MCF 10A (cell line): ENCODE measurements at regions not wholly inside any gene's neighbourhood (a gene's known extent, or its start where the extent isn't known, plus 50 kb on each side); places are given as distances from the start of the nearest gene placed in this dataset.
"Not testable (repeated sequence)": the region's sequence is repeated elsewhere in the genome, so short reads cannot be mapped to it uniquely, and the experiment has no call there.

Experiments
- BruUV-seq: library from RNA; stranded (reverse); fragments of 400-500 nt; replicated peaks from 2 replicates; lab custom pipeline; 2021; lab: Mats Ljungman, UMichigan
- CTCF ChIA-PET: fragments of 300-600 bp; sonication (Branson Sonifier 250); formaldehyde crosslinking; extraction: SDS; loops from one replicate; lab custom pipeline; 2021; ENCODE audit warnings: antibody characterized with exemption, inconsistent platforms; lab: Yijun Ruan, JAX
- POLR2A ChIA-PET: fragments of 300-600, 350-650 bp; sonication (Branson Sonifier 250); formaldehyde crosslinking; extraction: SDS; loops from one replicate; lab custom pipeline; 2020; ENCODE audit warnings: antibody characterized with exemption, inconsistent platforms; lab: Yijun Ruan, JAX
- DNase-seq: peaks from one replicate; pipeline ENCODE4 v3.0.0-alpha.2; 2018; ENCODE audit not compliant: unreplicated experiment
- H3K27ac Mint-ChIP-seq: one replicate; pipeline ENCODE4 v1.8.0; 2022; ENCODE audit warnings: mild to moderate bottlenecking, low read depth, mixed read lengths; ENCODE audit not compliant: unreplicated experiment
- H3K27me3 Mint-ChIP-seq: one replicate; pipeline ENCODE4 v1.8.0; 2022; ENCODE audit warnings: mixed read lengths; ENCODE audit not compliant: insufficient read depth, unreplicated experiment
- H3K36me3 Mint-ChIP-seq: one replicate; pipeline ENCODE4 v1.8.0; 2022; ENCODE audit warnings: mild to moderate bottlenecking, moderate library complexity, mixed read lengths; ENCODE audit not compliant: insufficient read depth, unreplicated experiment
- H3K4me1 Mint-ChIP-seq: one replicate; pipeline ENCODE4 v1.8.0; 2022; ENCODE audit warnings: mixed read lengths; ENCODE audit not compliant: insufficient read depth, unreplicated experiment
- H3K4me3 Mint-ChIP-seq: one replicate; pipeline ENCODE4 v1.8.0; 2022; ENCODE audit warnings: mild to moderate bottlenecking, moderate library complexity, mixed read lengths; ENCODE audit not compliant: unreplicated experiment
- H3K9me3 Mint-ChIP-seq: one replicate; pipeline ENCODE4 v1.8.0; 2022; ENCODE audit warnings: mixed read lengths; ENCODE audit not compliant: unreplicated experiment
- CTCF ChIP-seq: fragments of 200-600 bp; IDR thresholded peaks from one replicate; pipeline ENCODE4 v1.8.0; 2022; ENCODE audit warnings: antibody characterized with exemption, mild to moderate bottlenecking; ENCODE audit not compliant: unreplicated experiment
- intact Hi-C: fragments of 100-400 bp; cut with micrococcal nuclease; formaldehyde crosslinking; loops from 2 replicates; pipeline ENCODE4 v1.14.1; 2022

GRCh38 chr21:9728219-9728992, 793.0 kb upstream of the TPTE start:
- POLR2A ChIA-PET, H3K36me3 Mint-ChIP-seq, H3K4me1 Mint-ChIP-seq, BruUV-seq, intact Hi-C loops, CTCF ChIA-PET, H3K4me3 Mint-ChIP-seq, DNase-seq, H3K27me3 Mint-ChIP-seq, H3K27ac Mint-ChIP-seq: not testable (repeated sequence)
- peaks cover 17% of the 10 kb centered on the region for H3K9me3 Mint-ChIP-seq

- ChIA-PET CTCF (no interaction called here), POLR2A (no interaction called here)
- intact Hi-C loops = no loop called here
- Mint-ChIP-seq H3K27me3 (no peaks in the 10 kb centered on the region), H3K9me3 (peaks cover 17% of the 10 kb centered on the region), H3K36me3 (no peaks in the 10 kb centered on the region), H3K4me1 (no peaks in the 10 kb centered on the region), H3K4me3 (no peak overlapping the region), H3K27ac (no peak overlapping the region)
- DNase-seq = no peak
- BruUV-seq = no TSS peak
- TF ChIP-seq CTCF = no peak
Measured at GRCh38 chr21:9730866-9731265, 790.5 kb upstream of the TPTE start.

- H3K9me3 Mint-ChIP-seq = peaks cover 13% of the 10 kb centered on the region
- H3K36me3 Mint-ChIP-seq, POLR2A ChIA-PET, H3K4me3 Mint-ChIP-seq, H3K27ac Mint-ChIP-seq, H3K4me1 Mint-ChIP-seq, H3K27me3 Mint-ChIP-seq, DNase-seq, CTCF ChIA-PET, BruUV-seq, intact Hi-C loops: not testable (repeated sequence)
Measured at GRCh38 chr21:9731317-9731716, 790.1 kb upstream of the TPTE start.

- DNase-seq, H3K36me3 Mint-ChIP-seq, H3K27me3 Mint-ChIP-seq, H3K4me1 Mint-ChIP-seq, CTCF ChIA-PET, H3K4me3 Mint-ChIP-seq, POLR2A ChIA-PET, BruUV-seq, intact Hi-C loops, H3K27ac Mint-ChIP-seq, H3K9me3 Mint-ChIP-seq: not testable (repeated sequence)
Measured at GRCh38 chr21:9732605-9733004, 788.8 kb upstream of the TPTE start.

- H3K27me3 Mint-ChIP-seq, intact Hi-C loops, H3K36me3 Mint-ChIP-seq, H3K4me3 Mint-ChIP-seq, BruUV-seq, H3K27ac Mint-ChIP-seq, DNase-seq, CTCF ChIA-PET, H3K4me1 Mint-ChIP-seq, H3K9me3 Mint-ChIP-seq: not testable (repeated sequence)
- POLR2A ChIA-PET = interaction anchor here (0.7 kb wide), 1 partner anchor 23 kb away, joined by 4 read pairs; no protein-coding TSS in a partner anchor
Measured at GRCh38 chr21:9733761-9734558, 787.4 kb upstream of the TPTE start.
